ENCODE measurements at regions not wholly inside any gene's neighbourhood (a gene's known extent, or its start where the extent isn't known, plus 50 kb on each side); places are given as distances from the start of the nearest gene placed in this dataset.

- no peaks in the 10 kb centered on the region for H3K79me2 ChIP-seq (ENCODE audit: insufficient read depth, low read length)
- no peak overlapping the region for H3K4me2 ChIP-seq (ENCODE audit: insufficient read depth, low read length)
- no peak for DNase-seq
- H2AFZ ChIP-seq (ENCODE audit: low read depth, low read length): no peak overlapping the region
- no peak for TF ChIP-seq CTCF (IDR thresholded peaks at IDR 0.05; ENCODE audit: borderline replicate concordance, extremely low read depth, low read length, poor library complexity, severe bottlenecking)
- TF ChIP-seq EZH2 (IDR thresholded peaks at IDR 0.05; ENCODE audit: borderline replicate concordance, low read depth, low read length, severe bottlenecking): no peak
- no peak overlapping the region for H3K4me3 ChIP-seq (ENCODE audit: low read depth in 1 of 2, low read length in 2 of 2)
- no peak overlapping the region for H3K9ac ChIP-seq (ENCODE audit: low read depth, low read length)
- ATAC-seq (ENCODE audit: insufficient read depth, low read depth): no peak
- no peaks in the 10 kb centered on the region for H3K27me3 ChIP-seq (ENCODE audit: insufficient read depth, low read length, poor library complexity)
- no peaks in the 10 kb centered on the region for H3K9me3 ChIP-seq (ENCODE audit: insufficient read depth, low read length, severe bottlenecking)
- H3K27ac ChIP-seq (ENCODE audit: low read length): no peak overlapping the region
- H3K4me1 ChIP-seq (ENCODE audit: insufficient read depth, low read length): no peaks in the 10 kb centered on the region
- H4K20me1 ChIP-seq (ENCODE audit: insufficient read depth, low read length): no peaks in the 10 kb centered on the region
- no peaks in the 10 kb centered on the region for H3K36me3 ChIP-seq (ENCODE audit: insufficient read depth, low read length)
These were observed 226.0 kb upstream of the C11orf87 start for GRCh38 chr11:109196016-109196415.

DNA sequence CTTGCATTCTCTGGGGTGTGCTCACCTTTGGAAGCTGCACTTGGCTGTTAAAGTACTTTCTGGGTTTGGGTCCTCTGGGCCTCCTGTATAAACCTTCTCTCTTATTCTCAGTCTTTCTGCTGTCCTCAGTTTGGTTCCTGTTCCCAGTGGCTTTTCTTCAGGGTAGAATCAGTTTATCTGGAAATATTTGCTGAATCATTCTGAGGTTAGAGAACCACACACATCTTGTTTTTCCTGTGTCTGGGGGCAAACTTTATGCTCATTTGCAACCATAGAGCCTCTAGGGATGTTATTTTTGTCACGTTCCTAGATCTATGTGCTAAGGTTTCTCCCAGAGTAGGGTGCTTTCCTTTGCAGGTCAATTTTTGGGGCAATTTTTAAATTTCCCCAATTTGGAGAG, 224.3 kb upstream of the C11orf87 start:
- H2AFZ ChIP-seq (ENCODE audit: low read depth, low read length): no peak overlapping the region

GRCh38 chr11:109203176-109203575, 218.8 kb upstream of the C11orf87 start:
- no peak for ATAC-seq (ENCODE audit: insufficient read depth, low read depth)
- no peak overlapping the region for H3K27ac ChIP-seq (ENCODE audit: low read length)
- H3K4me1 ChIP-seq (ENCODE audit: insufficient read depth, low read length): no peaks in the 10 kb centered on the region
- no peaks in the 10 kb centered on the region for H3K27me3 ChIP-seq (ENCODE audit: insufficient read depth, low read length, poor library complexity)
- no peaks in the 10 kb centered on the region for H3K9me3 ChIP-seq (ENCODE audit: insufficient read depth, low read length, severe bottlenecking)
- no peak overlapping the region for H3K4me2 ChIP-seq (ENCODE audit: insufficient read depth, low read length)
- H3K4me3 ChIP-seq (ENCODE audit: low read depth in 1 of 2, low read length in 2 of 2): no peak overlapping the region
- no peaks in the 10 kb centered on the region for H3K79me2 ChIP-seq (ENCODE audit: insufficient read depth, low read length)
- no peak for TF ChIP-seq EZH2 (IDR thresholded peaks at IDR 0.05; ENCODE audit: borderline replicate concordance, low read depth, low read length, severe bottlenecking)
- no peak for TF ChIP-seq CTCF (IDR thresholded peaks at IDR 0.05; ENCODE audit: borderline replicate concordance, extremely low read depth, low read length, poor library complexity, severe bottlenecking)
- no peak overlapping the region for H2AFZ ChIP-seq (ENCODE audit: low read depth, low read length)
- no peak for DNase-seq
- H3K36me3 ChIP-seq (ENCODE audit: insufficient read depth, low read length): no peaks in the 10 kb centered on the region
- no peak overlapping the region for H3K9ac ChIP-seq (ENCODE audit: low read depth, low read length)
- no peaks in the 10 kb centered on the region for H4K20me1 ChIP-seq (ENCODE audit: insufficient read depth, low read length)

More for the DNA sequence above, 224.3 kb upstream of the C11orf87 start:
- Histone ChIP-seq H3K27me3 (ENCODE audit: insufficient read depth, low read length, poor library complexity) (no peaks in the 10 kb centered on the region), H4K20me1 (ENCODE audit: insufficient read depth, low read length) (no peaks in the 10 kb centered on the region), H3K4me3 (ENCODE audit: low read depth in 1 of 2, low read length in 2 of 2) (no peak overlapping the region), H3K4me1 (ENCODE audit: insufficient read depth, low read length) (no peaks in the 10 kb centered on the region), H3K36me3 (ENCODE audit: insufficient read depth, low read length) (no peaks in the 10 kb centered on the region), H3K9me3 (ENCODE audit: insufficient read depth, low read length, severe bottlenecking) (no peaks in the 10 kb centered on the region), H3K27ac (ENCODE audit: low read length) (no peak overlapping the region), H3K79me2 (ENCODE audit: insufficient read depth, low read length) (no peaks in the 10 kb centered on the region), H3K4me2 (ENCODE audit: insufficient read depth, low read length) (no peak overlapping the region), H3K9ac (ENCODE audit: low read depth, low read length) (no peak overlapping the region)
- ATAC-seq (ENCODE audit: insufficient read depth, low read depth) (no peak), DNase-seq (no peak)
- TF ChIP-seq CTCF (IDR thresholded peaks at IDR 0.05; ENCODE audit: borderline replicate concordance, extremely low read depth, low read length, poor library complexity, severe bottlenecking) (no peak), EZH2 (IDR thresholded peaks at IDR 0.05; ENCODE audit: borderline replicate concordance, low read depth, low read length, severe bottlenecking) (no peak)

DNA sequence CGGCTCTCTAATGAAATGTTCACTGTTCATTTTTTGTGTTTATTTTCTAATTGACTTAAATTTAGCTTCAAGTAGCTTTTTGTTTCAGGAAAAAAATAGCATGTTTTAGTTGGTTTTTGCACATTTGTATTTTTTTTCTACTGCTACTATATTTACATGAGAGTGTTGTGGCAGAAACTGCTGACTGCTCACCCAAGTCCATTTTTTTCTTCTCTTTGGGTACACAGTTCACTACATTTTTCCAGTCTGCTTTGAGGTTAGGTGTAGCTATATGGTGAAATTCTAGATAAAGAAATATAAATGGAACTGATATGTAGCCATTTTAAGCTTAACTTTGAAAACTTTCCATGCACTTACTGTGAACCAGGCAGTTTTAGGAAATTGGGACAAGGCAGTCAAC, 216.7 kb upstream of the C11orf87 start:
- no peaks in the 10 kb centered on the region for H3K9me3 ChIP-seq (ENCODE audit: insufficient read depth, low read length, severe bottlenecking)
- no peak overlapping the region for H3K27ac ChIP-seq (ENCODE audit: low read length)
- H3K4me3 ChIP-seq (ENCODE audit: low read depth in 1 of 2, low read length in 2 of 2): no peak overlapping the region
- H3K36me3 ChIP-seq (ENCODE audit: insufficient read depth, low read length): no peaks in the 10 kb centered on the region
- DNase-seq (no peak), ATAC-seq (ENCODE audit: insufficient read depth, low read depth) (no peak)
- no peak overlapping the region for H3K9ac ChIP-seq (ENCODE audit: low read depth, low read length)
- H3K4me2 ChIP-seq (ENCODE audit: insufficient read depth, low read length): no peak overlapping the region
- no peaks in the 10 kb centered on the region for H3K27me3 ChIP-seq (ENCODE audit: insufficient read depth, low read length, poor library complexity)
- TF ChIP-seq EZH2 (IDR thresholded peaks at IDR 0.05; ENCODE audit: borderline replicate concordance, low read depth, low read length, severe bottlenecking): no peak
- no peaks in the 10 kb centered on the region for H3K79me2 ChIP-seq (ENCODE audit: insufficient read depth, low read length)
- H2AFZ ChIP-seq (ENCODE audit: low read depth, low read length): no peak overlapping the region
- no peaks in the 10 kb centered on the region for H3K4me1 ChIP-seq (ENCODE audit: insufficient read depth, low read length)
- no peaks in the 10 kb centered on the region for H4K20me1 ChIP-seq (ENCODE audit: insufficient read depth, low read length)
